ENCODE measurements at regions not wholly inside any gene's neighbourhood (a gene's known extent, or its start where the extent isn't known, plus 50 kb on each side); places are given as distances from the start of the nearest gene placed in this dataset.
"Not testable (repeated sequence)": the region's sequence is repeated elsewhere in the genome, so short reads cannot be mapped to it uniquely, and the experiment has no call there.

- no peaks in the 10 kb centered on the region for H3K4me1 Mint-ChIP-seq
- no peak overlapping the region for H3K4me3 Mint-ChIP-seq
- no peak overlapping the region for H3K27ac Mint-ChIP-seq
- no peaks in the 10 kb centered on the region for H3K36me3 Mint-ChIP-seq
- no peaks in the 10 kb centered on the region for H3K27me3 Mint-ChIP-seq
- peaks cover 1 to 4% (median 2%) of the 10 kb centered on the region in 3 donors for H3K9me3 Mint-ChIP-seq
These were observed 716.8 kb upstream of the MIR17HG start for GRCh38 chr13:90630716-90631115.

- H3K36me3 Mint-ChIP-seq, result no peaks in the 10 kb centered on the region
- H3K27me3 Mint-ChIP-seq, result no peaks in the 10 kb centered on the region
- H3K9me3 Mint-ChIP-seq, result peaks cover 0 to 4% (median 2%) of the 10 kb centered on the region in 3 donors
- no peak overlapping the region for H3K4me3 Mint-ChIP-seq
- H3K4me1 Mint-ChIP-seq, result no peaks in the 10 kb centered on the region
- no peak overlapping the region for H3K27ac Mint-ChIP-seq
These were observed 715.3 kb upstream of the MIR17HG start for GRCh38 chr13:90632184-90632583.

GRCh38 chr13:90633849-90634248 lies 713.6 kb upstream of the MIR17HG start:
- H3K27ac Mint-ChIP-seq, result no peak overlapping the region
- no peaks in the 10 kb centered on the region for H3K36me3 Mint-ChIP-seq
- no peaks in the 10 kb centered on the region for H3K4me1 Mint-ChIP-seq
- no peak overlapping the region for H3K4me3 Mint-ChIP-seq
- H3K27me3 Mint-ChIP-seq, result no peaks in the 10 kb centered on the region
- peaks cover 0 to 4% (median 3%) of the 10 kb centered on the region in 3 donors for H3K9me3 Mint-ChIP-seq

- Mint-ChIP-seq H3K4me3 (no peak overlapping the region), H3K27me3 (no peaks in the 10 kb centered on the region), H3K9me3 (peaks cover 2 to 8% (median 4%) of the 10 kb centered on the region in 3 donors), H3K4me1 (no peaks in the 10 kb centered on the region), H3K27ac (no peak overlapping the region), H3K36me3 (peaks cover 1% of the 10 kb centered on the region)
These were observed 706.5 kb upstream of the MIR17HG start for GRCh38 chr13:90640976-90641375.

- no peaks in the 10 kb centered on the region for H3K27me3 Mint-ChIP-seq
These were observed 705.6 kb upstream of the MIR17HG start for GRCh38 chr13:90641884-90642283.

GRCh38 chr13:90645582-90645981 lies 701.9 kb upstream of the MIR17HG start:
- Mint-ChIP-seq H3K4me1 (no peaks in the 10 kb centered on the region), H3K27ac (peak overlapping the region in 1 of 3 donors; percentile 1), H3K9me3 (peaks cover 1 to 14% (median 2%) of the 10 kb centered on the region in 3 donors), H3K27me3 (no peaks in the 10 kb centered on the region), H3K36me3 (peaks cover 1% of the 10 kb centered on the region), H3K4me3 (no peak overlapping the region)

More at GRCh38 chr13:90641884-90642283, 705.6 kb upstream of the MIR17HG start:
- Mint-ChIP-seq H3K4me1 (no peaks in the 10 kb centered on the region), H3K9me3 (peaks cover 2 to 10% (median 8%) of the 10 kb centered on the region in 3 donors), H3K36me3 (peaks cover 1% of the 10 kb centered on the region), H3K27ac (no peak overlapping the region), H3K4me3 (no peak overlapping the region)

GRCh38 chr13:90648497-90648896 lies 699.0 kb upstream of the MIR17HG start:
- Mint-ChIP-seq H3K27ac (no peak overlapping the region), H3K4me1 (no peaks in the 10 kb centered on the region), H3K36me3 (no peaks in the 10 kb centered on the region), H3K4me3 (no peak overlapping the region), H3K9me3 (peaks cover 4 to 34% (median 7%) of the 10 kb centered on the region in 3 donors), H3K27me3 (no peaks in the 10 kb centered on the region)

GRCh38 chr13:90652036-90652435 lies 695.5 kb upstream of the MIR17HG start:
- H3K36me3 Mint-ChIP-seq, result no peaks in the 10 kb centered on the region
- H3K4me3 Mint-ChIP-seq, result no peak overlapping the region
- no peaks in the 10 kb centered on the region for H3K4me1 Mint-ChIP-seq
- H3K9me3 Mint-ChIP-seq, result peaks cover 2 to 23% (median 6%) of the 10 kb centered on the region in 3 donors
- no peak overlapping the region for H3K27ac Mint-ChIP-seq
- no peaks in the 10 kb centered on the region for H3K27me3 Mint-ChIP-seq

- peaks cover 4 to 20% (median 6%) of the 10 kb centered on the region in 3 donors for H3K9me3 Mint-ChIP-seq
- H3K4me1 Mint-ChIP-seq, result no peaks in the 10 kb centered on the region
- H3K27ac Mint-ChIP-seq, result no peak overlapping the region
- no peak overlapping the region for H3K4me3 Mint-ChIP-seq
- no peaks in the 10 kb centered on the region for H3K36me3 Mint-ChIP-seq
- no peaks in the 10 kb centered on the region for H3K27me3 Mint-ChIP-seq
These were observed 692.5 kb upstream of the MIR17HG start for GRCh38 chr13:90654970-90655369.

GRCh38 chr13:90664200-90664599 lies 683.3 kb upstream of the MIR17HG start:
- not testable (repeated sequence) for H3K4me1 Mint-ChIP-seq, H3K27me3 Mint-ChIP-seq, H3K4me3 Mint-ChIP-seq, H3K9me3 Mint-ChIP-seq, H3K36me3 Mint-ChIP-seq, H3K27ac Mint-ChIP-seq

GRCh38 chr13:90673746-90674145 lies 673.7 kb upstream of the MIR17HG start:
- Mint-ChIP-seq H3K9me3 (peaks cover 0 to 10% (median 0%) of the 10 kb centered on the region in 3 donors), H3K36me3 (no peaks in the 10 kb centered on the region), H3K4me3 (no peak overlapping the region), H3K27me3 (no peaks in the 10 kb centered on the region), H3K4me1 (no peaks in the 10 kb centered on the region), H3K27ac (no peak overlapping the region)

GRCh38 chr13:90675129-90675528 lies 672.4 kb upstream of the MIR17HG start:
- Mint-ChIP-seq H3K27me3 (no peaks in the 10 kb centered on the region), H3K4me1 (no peaks in the 10 kb centered on the region), H3K36me3 (no peaks in the 10 kb centered on the region), H3K4me3 (no peak overlapping the region), H3K27ac (no peak overlapping the region), H3K9me3 (peaks cover 0 to 9% (median under 1%) of the 10 kb centered on the region in 3 donors)

GRCh38 chr13:90680826-90681225 lies 666.7 kb upstream of the MIR17HG start:
- Mint-ChIP-seq H3K27ac (no peak overlapping the region), H3K4me3 (no peak overlapping the region), H3K9me3 (peaks cover 4 to 6% (median 5%) of the 10 kb centered on the region in 3 donors), H3K4me1 (no peaks in the 10 kb centered on the region), H3K36me3 (no peaks in the 10 kb centered on the region), H3K27me3 (no peaks in the 10 kb centered on the region)

- H3K4me1 Mint-ChIP-seq, result no peaks in the 10 kb centered on the region
- H3K4me3 Mint-ChIP-seq, result no peak overlapping the region
- no peak overlapping the region for H3K27ac Mint-ChIP-seq
- H3K9me3 Mint-ChIP-seq, result peaks cover 4 to 6% (median 5%) of the 10 kb centered on the region in 3 donors
- no peaks in the 10 kb centered on the region for H3K27me3 Mint-ChIP-seq
- H3K36me3 Mint-ChIP-seq, result no peaks in the 10 kb centered on the region
These were observed 663.8 kb upstream of the MIR17HG start for GRCh38 chr13:90683711-90684131.

GRCh38 chr13:90686442-90686841 lies 661.0 kb upstream of the MIR17HG start:
- peaks cover 0 to 4% (median 2%) of the 10 kb centered on the region in 3 donors for H3K9me3 Mint-ChIP-seq

GRCh38 chr13:90689111-90689510 lies 658.4 kb upstream of the MIR17HG start:
- Mint-ChIP-seq H3K27ac (no peak overlapping the region), H3K4me1 (no peaks in the 10 kb centered on the region), H3K36me3 (no peaks in the 10 kb centered on the region), H3K27me3 (no peaks in the 10 kb centered on the region), H3K4me3 (no peak overlapping the region), H3K9me3 (no peaks in the 10 kb centered on the region)

More at GRCh38 chr13:90686442-90686841, 661.0 kb upstream of the MIR17HG start:
- no peak overlapping the region for H3K4me3 Mint-ChIP-seq
- no peaks in the 10 kb centered on the region for H3K27me3 Mint-ChIP-seq
- H3K27ac Mint-ChIP-seq, result no peak overlapping the region
- H3K36me3 Mint-ChIP-seq, result no peaks in the 10 kb centered on the region
- H3K4me1 Mint-ChIP-seq, result no peaks in the 10 kb centered on the region
